H9 (cell line): ENCODE measurements at regions not wholly inside any gene's neighbourhood (a gene's known extent, or its start where the extent isn't known, plus 50 kb on each side); places are given as distances from the start of the nearest gene placed in this dataset.

Experiments
- DNase-seq: peaks from one replicate; pipeline ENCODE4 v3.0.0-alpha.2; 2017
- H2AFZ ChIP-seq: one replicate; pipeline ENCODE4 v1.6.1; 2013; ENCODE audit warnings: mild to moderate bottlenecking, low read length, control low read depth, moderate library complexity
- H2AK5ac ChIP-seq: 2 replicates; pipeline ENCODE4 v1.6.1; 2013; ENCODE audit warnings: low read length, control low read depth, mixed read lengths; ENCODE audit not compliant: insufficient read length
- H2BK120ac ChIP-seq: one replicate; pipeline ENCODE4 v1.6.1; 2013; ENCODE audit warnings: low read depth, mild to moderate bottlenecking, low read length, control low read depth, inconsistent platforms; ENCODE audit not compliant: poor library complexity, severe bottlenecking
- H2BK12ac ChIP-seq: 2 replicates; pipeline ENCODE4 v1.6.1; 2013; ENCODE audit warnings: low read length, control low read depth, mixed read lengths, low read depth; ENCODE audit not compliant: insufficient read length
- H2BK15ac ChIP-seq: 2 replicates; pipeline ENCODE4 v1.6.1; 2013; ENCODE audit warnings: low read depth, low read length, control low read depth
- H2BK20ac ChIP-seq: one replicate; pipeline ENCODE4 v1.6.1; 2013; ENCODE audit warnings: low read depth, mild to moderate bottlenecking, low read length, control low read depth, inconsistent platforms; ENCODE audit not compliant: poor library complexity, severe bottlenecking
- H2BK5ac ChIP-seq: 2 replicates; pipeline ENCODE4 v1.6.1; 2013; ENCODE audit warnings: low read length, control low read depth, mixed read lengths; ENCODE audit not compliant: insufficient read length
- H3K14ac ChIP-seq: 2 replicates; pipeline ENCODE4 v1.6.1; 2013; ENCODE audit warnings: low read length, control low read depth; ENCODE audit not compliant: insufficient read depth
- H3K18ac ChIP-seq: 2 replicates; pipeline ENCODE4 v1.6.1; 2013; ENCODE audit warnings: low read depth, mild to moderate bottlenecking, mixed read lengths, low read length, control low read depth; ENCODE audit not compliant: insufficient read length
- H3K23ac ChIP-seq: 2 replicates; pipeline ENCODE4 v1.6.1; 2013; ENCODE audit warnings: low read length, control low read depth, mixed read lengths, low read depth; ENCODE audit not compliant: insufficient read length
- H3K23me2 ChIP-seq: 2 replicates; pipeline ENCODE4 v1.6.1; 2013; ENCODE audit warnings: low read depth, mild to moderate bottlenecking, mixed read lengths, low read length, control low read depth; ENCODE audit not compliant: insufficient read length, poor library complexity, severe bottlenecking
- H3K27ac ChIP-seq: 2 replicates; pipeline ENCODE4 v1.5.1; 2013; ENCODE audit warnings: low read length, control low read depth, mixed read lengths, low read depth; ENCODE audit not compliant: insufficient read length
- H3K27me3 ChIP-seq: 2 replicates; pipeline ENCODE4 v1.6.1; 2013; ENCODE audit warnings: low read length, control low read depth, inconsistent platforms; ENCODE audit not compliant: insufficient read depth
- H3K4ac ChIP-seq: 2 replicates; pipeline ENCODE4 v1.6.1; 2013; ENCODE audit warnings: low read depth, mild to moderate bottlenecking, control low read depth, inconsistent platforms, low read length, moderate library complexity
- H3K4me1 ChIP-seq: 2 replicates; pipeline ENCODE4 v1.6.1; 2013; ENCODE audit warnings: low read length, control low read depth, inconsistent platforms; ENCODE audit not compliant: insufficient read depth
- H3K4me2 ChIP-seq: 2 replicates; pipeline ENCODE4 v1.6.1; 2013; ENCODE audit warnings: low read length, control low read depth, mixed read lengths; ENCODE audit not compliant: insufficient read length, insufficient read depth
- H3K56ac ChIP-seq: 2 replicates; pipeline ENCODE4 v1.6.1; 2013; ENCODE audit warnings: low read depth, mild to moderate bottlenecking, mixed read lengths, low read length, control low read depth; ENCODE audit not compliant: insufficient read length
- H3K79me1 ChIP-seq: 2 replicates; pipeline ENCODE4 v1.6.1; 2013; ENCODE audit warnings: low read depth, mild to moderate bottlenecking, moderate library complexity, low read length, control low read depth, inconsistent platforms; ENCODE audit not compliant: insufficient read depth, poor library complexity, severe bottlenecking
- H3K79me2 ChIP-seq: 2 replicates; pipeline ENCODE4 v1.6.1; 2013; ENCODE audit warnings: low read length, control low read depth, inconsistent platforms; ENCODE audit not compliant: insufficient read depth
- H3K9ac ChIP-seq: 2 replicates; pipeline ENCODE4 v1.6.1; 2013; ENCODE audit warnings: low read length, control low read depth, mixed read lengths; ENCODE audit not compliant: insufficient read length; ENCODE audit errors: extremely low read depth
- H3K9me3 ChIP-seq: one replicate; pipeline ENCODE4 v1.6.1; 2013; ENCODE audit warnings: low read depth, low read length, inconsistent platforms; ENCODE audit not compliant: control insufficient read depth
- H3T11ph ChIP-seq: one replicate; pipeline ENCODE4 v1.6.1; 2013; ENCODE audit warnings: mild to moderate bottlenecking, low read length, control low read depth, inconsistent platforms
- H4K20me1 ChIP-seq: one replicate; pipeline ENCODE4 v1.6.1; 2013; ENCODE audit not compliant: control insufficient read depth, insufficient read length, insufficient read depth
- H4K5ac ChIP-seq: 2 replicates; pipeline ENCODE4 v1.6.1; 2013; ENCODE audit warnings: low read depth, mild to moderate bottlenecking, mixed read lengths, low read length, control low read depth; ENCODE audit not compliant: insufficient read length
- H4K8ac ChIP-seq: replicated peaks from 2 replicates; pipeline ENCODE4 v1.6.1; 2013; ENCODE audit warnings: low read length, control low read depth, mixed read lengths, low read depth; ENCODE audit not compliant: insufficient read length
- H4K91ac ChIP-seq: 2 replicates; pipeline ENCODE4 v1.6.1; 2013; ENCODE audit warnings: low read depth, mild to moderate bottlenecking, moderate library complexity, mixed read lengths, low read length, control low read depth; ENCODE audit not compliant: insufficient read length
- H3K27ac Mint-ChIP-seq, 3 experiments: 2 replicates in 2 of 3; 3 replicates in 1 of 3; pipeline ENCODE4 v1.8.0; 2020 to 2021; ENCODE audit warnings: mixed read lengths in 3 of 3, mild to moderate bottlenecking in 1 of 3, moderate library complexity in 1 of 3
- H3K27me3 Mint-ChIP-seq: 2 replicates; pipeline ENCODE4 v1.8.0; 2021; ENCODE audit warnings: low read depth, mild to moderate bottlenecking, moderate library complexity, mixed read lengths
- H3K36me3 Mint-ChIP-seq, 3 experiments: 2 replicates in 2 of 3; 3 replicates in 1 of 3; pipeline ENCODE4 v1.8.0; 2020 to 2021; ENCODE audit warnings: low read depth in 3 of 3, mixed read lengths in 3 of 3; ENCODE audit not compliant: insufficient read depth in 1 of 3
- H3K4me1 Mint-ChIP-seq, 2 experiments: 2 replicates each; pipeline ENCODE4 v1.8.0; 2020; ENCODE audit warnings: mixed read lengths in 2 of 2
- H3K4me3 Mint-ChIP-seq, 2 experiments: 2 replicates in 1 of 2; 3 replicates in 1 of 2; pipeline ENCODE4 v1.8.0; 2020 to 2021; ENCODE audit warnings: mild to moderate bottlenecking in 2 of 2, mixed read lengths in 2 of 2, moderate library complexity in 1 of 2
- H3K9me3 Mint-ChIP-seq, 2 experiments: 2 replicates in 1 of 2; 3 replicates in 1 of 2; pipeline ENCODE4 v1.8.0; 2020; ENCODE audit warnings: mild to moderate bottlenecking in 2 of 2, mixed read lengths in 2 of 2, moderate library complexity in 1 of 2
- CTCF ChIP-seq: fragments of 200-600 bp; sonication (generic); conservative IDR thresholded peaks from 3 replicates; pipeline ENCODE4 v1.8.0; 2021; ENCODE audit warnings: antibody characterized with exemption, mild to moderate bottlenecking
- WGBS: extraction: QIAGEN DNeasy Blood & Tissue Kit; methylation state at CpG from one replicate; pipeline ENCODE4 v1.1.7; 2013; ENCODE audit warnings: missing lambda C conversion rate, low lambda C conversion rate, mixed read lengths; ENCODE audit not compliant: insufficient read length; ENCODE audit errors: extremely low coverage; 5-methylcytosine and 5-hydroxymethylcytosine counted together

- Histone ChIP-seq H3K27me3 (no peaks in the 10 kb centered on the region), H3K9me3 (no peaks in the 10 kb centered on the region), H3K79me1 (no peaks in the 10 kb centered on the region), H3K14ac (no peak overlapping the region), H3K23me2 (no peaks in the 10 kb centered on the region), H2BK15ac (no peak overlapping the region), H3K18ac (no peak overlapping the region), H2BK120ac (no peak overlapping the region), H2AK5ac (no peak overlapping the region), H2BK20ac (no peak overlapping the region), H4K8ac (no peak overlapping the region), H3K56ac (no peak overlapping the region), H3K79me2 (no peaks in the 10 kb centered on the region), H3K23ac (no peak overlapping the region), H4K5ac (no peak overlapping the region), H3K4me1 (no peaks in the 10 kb centered on the region), H4K20me1 (no peaks in the 10 kb centered on the region), H3T11ph (no peak overlapping the region), H3K9ac (no peak overlapping the region), H3K4me2 (no peak overlapping the region), H2BK12ac (no peak overlapping the region), H3K4ac (no peak overlapping the region), H3K27ac (no peak overlapping the region), H2AFZ (no peak overlapping the region), H2BK5ac (no peak overlapping the region), H4K91ac (no peak overlapping the region)
- Mint-ChIP-seq H3K36me3 (no peaks in the 10 kb centered on the region), H3K27me3 (no peaks in the 10 kb centered on the region), H3K27ac (no peak overlapping the region), H3K4me1 (no peaks in the 10 kb centered on the region; a peak in 1 of 4 replicates), H3K4me3 (no peak overlapping the region), H3K9me3 (no peaks in the 10 kb centered on the region)
- no CpG with 5 or more reads among the region's 1 CpG for WGBS
- TF ChIP-seq CTCF = no peak
- no peak for DNase-seq
Observed at GRCh38 chr2:122598784-122599183, 843.3 kb downstream of the TSN start.
